Medulla oblongata (tissue), 1 donor: ENCODE measurements at regions not wholly inside any gene's neighbourhood (a gene's known extent, or its start where the extent isn't known, plus 50 kb on each side); places are given as distances from the start of the nearest gene placed in this dataset.
"Not testable (repeated sequence)": the region's sequence is repeated elsewhere in the genome, so short reads cannot be mapped to it uniquely, and the experiment has no call there.

Experiments used
- DNase-seq: peaks from one replicate; pipeline ENCODE4 v3.0.0-alpha.2; 2015; ENCODE audit errors: extremely low spot score

DNA sequence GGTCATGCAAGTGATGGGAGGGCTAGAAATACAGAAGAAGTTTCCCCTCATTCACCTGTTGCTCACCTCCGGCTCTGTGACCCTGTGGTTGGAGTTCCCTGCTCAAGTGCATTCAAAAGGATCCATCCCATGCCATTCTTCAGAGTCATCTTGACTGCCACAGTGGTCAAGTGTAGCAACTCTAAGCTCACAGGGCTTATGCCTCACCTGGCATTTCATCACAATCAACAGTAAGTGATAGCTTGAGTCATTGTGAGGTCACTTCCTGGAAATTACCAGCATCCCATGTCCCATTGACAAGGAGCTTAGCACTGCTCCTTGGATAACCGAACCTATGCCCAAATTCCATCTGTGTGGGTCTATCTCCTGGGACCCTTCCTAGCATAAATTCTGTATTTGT, 55.6 kb downstream of the OR4C45 start:
- DNase-seq = no peak

DNA sequence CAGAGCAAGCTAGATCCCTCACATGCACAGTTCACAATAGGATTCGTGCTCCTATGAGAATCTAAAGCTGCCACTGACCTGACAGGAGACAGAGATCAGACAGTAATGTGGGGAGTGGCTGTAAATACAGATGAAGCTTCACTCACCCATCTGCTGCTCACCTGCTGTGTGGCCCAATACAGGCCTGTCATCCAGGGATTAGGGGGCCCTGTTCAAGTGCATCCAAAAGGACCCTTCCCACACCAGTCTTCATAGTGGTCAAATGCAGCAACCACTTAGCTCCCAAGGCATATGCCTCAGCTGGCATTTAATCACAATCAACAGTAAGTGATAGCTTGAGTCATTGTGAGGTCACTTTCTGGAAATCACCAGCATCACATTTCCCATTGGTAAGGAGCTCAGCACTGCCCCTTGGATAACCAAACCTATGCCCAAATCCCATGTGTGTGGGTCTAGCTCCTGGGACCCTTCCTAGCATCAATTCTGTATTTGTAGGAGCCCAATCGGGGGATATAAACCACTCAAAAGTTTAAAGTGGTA, 65.6 kb downstream of the OR4C45 start:
- DNase-seq = no peak

- DNase-seq = no peak
Measured at GRCh38 chr11:50102916-50103315, 70.2 kb downstream of the OR4C45 start.

GRCh38 chr11:50140686-50141085, 108.0 kb downstream of the OR4C45 start:
- DNase-seq = not testable (repeated sequence)

DNA sequence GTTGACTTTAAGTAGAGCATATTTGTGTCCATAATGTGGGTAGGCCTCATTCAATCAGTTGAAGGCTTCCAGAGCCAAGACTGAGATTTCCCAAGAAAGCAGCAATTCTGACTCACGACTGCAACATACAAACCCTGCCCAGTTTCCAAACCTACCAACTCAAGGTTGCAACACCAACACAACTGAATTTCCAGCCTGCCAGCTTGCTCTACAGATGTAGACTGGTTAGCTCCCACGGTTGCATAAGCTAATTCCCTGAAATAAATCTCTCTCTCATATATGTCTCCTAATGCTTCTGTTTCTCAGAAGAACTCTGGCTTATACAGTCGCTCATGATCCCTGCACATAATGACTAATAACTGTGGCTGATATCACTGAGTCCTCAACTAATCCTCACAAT, 113.6 kb downstream of the OR4C45 start:
- not testable (repeated sequence) for DNase-seq

DNA sequence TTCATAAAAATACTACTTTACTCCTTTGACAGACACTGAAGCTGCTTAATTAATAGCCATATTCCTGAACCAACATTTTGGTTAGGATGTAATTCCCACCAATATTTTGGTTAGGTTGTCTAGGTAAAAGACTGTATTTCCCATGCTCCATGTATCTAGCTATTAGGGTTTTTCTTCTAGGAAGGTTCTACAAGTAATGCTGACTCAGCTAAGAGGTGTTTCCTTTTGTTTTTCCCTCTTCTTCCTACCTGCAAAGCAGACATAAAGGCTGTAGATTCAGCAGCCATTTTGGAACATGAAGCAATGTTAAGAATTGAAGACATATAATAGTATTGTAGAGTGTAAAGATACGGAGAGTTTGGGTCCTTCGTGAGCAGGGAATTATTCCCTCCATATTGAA, 115.3 kb downstream of the OR4C45 start:
- DNase-seq = not testable (repeated sequence)

GRCh38 chr11:50155508-50155907, 122.8 kb downstream of the OR4C45 start:
- DNase-seq = no peak

GRCh38 chr11:50164050-50164449, 131.4 kb downstream of the OR4C45 start:
- DNase-seq = no peak

GRCh38 chr11:50169634-50170033, 137.0 kb downstream of the OR4C45 start:
- no peak for DNase-seq

DNA sequence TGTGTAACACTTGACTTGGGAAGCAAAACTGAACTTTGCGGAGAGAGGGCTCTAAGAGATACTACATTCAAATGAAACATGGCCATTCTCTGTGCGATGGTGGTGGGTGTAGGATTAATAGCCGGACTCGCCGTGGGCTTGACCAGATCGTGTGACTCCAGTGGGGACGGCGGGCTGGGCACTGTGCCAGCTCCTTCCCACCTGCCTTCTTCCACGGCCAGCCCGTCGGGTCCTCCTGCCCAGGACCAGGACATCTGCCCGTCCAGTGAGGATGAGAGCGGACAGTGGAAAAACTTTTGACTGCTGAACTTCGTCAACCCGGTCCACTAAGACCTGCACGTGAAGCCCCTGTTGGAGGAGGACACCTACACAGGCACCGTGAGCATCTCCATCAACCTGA, 137.4 kb downstream of the OR4C45 start:
- DNase-seq = no peak

DNA sequence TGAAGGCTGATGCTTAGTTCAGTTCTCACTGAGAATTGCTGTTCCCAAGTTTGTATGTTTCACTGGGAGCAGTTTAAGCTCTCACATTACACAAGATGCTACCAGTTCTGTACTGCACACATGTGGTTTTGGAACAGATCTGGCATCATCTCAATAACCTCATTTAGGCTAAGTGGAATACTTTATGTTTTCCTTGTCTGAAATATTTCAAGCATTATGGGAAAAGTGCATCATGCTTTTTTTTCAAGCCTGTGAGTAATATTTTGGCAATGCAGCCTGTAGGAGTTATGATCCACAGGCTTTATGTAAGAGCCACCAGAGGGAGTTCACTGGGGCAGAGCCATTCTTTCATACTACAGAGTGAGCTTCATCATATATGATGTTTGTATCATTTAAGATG, 141.5 kb downstream of the OR4C45 start:
- no peak for DNase-seq

GRCh38 chr11:50174975-50175374, 142.3 kb downstream of the OR4C45 start:
- no peak for DNase-seq

GRCh38 chr11:50178737-50179136, 146.1 kb downstream of the OR4C45 start:
- DNase-seq = no peak

- no peak for DNase-seq
Measured at GRCh38 chr11:50181334-50181733, 148.7 kb downstream of the OR4C45 start.

GRCh38 chr11:50182486-50182885, 149.8 kb downstream of the OR4C45 start:
- no peak for DNase-seq

DNA sequence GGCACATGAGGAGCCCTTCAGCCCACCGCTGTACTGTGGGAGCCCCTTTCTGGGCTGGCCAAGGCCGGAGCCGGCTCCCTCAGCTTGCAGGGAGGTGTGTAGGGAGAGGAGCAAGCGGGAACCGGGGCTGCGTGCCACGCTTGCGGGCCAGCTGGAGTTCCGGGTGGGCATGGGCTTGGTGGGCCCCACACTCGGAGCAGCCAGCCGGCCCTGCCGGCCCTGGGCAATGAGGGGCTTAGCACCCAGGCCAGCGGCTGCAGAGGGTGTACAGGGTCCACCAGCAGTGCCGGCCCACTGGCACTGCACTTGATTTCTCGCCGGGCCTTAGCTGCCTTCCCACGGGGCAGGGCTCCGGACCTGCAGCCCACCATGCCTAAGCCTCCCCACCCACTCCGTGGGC, 150.5 kb downstream of the OR4C45 start:
- not testable (repeated sequence) for DNase-seq

DNA sequence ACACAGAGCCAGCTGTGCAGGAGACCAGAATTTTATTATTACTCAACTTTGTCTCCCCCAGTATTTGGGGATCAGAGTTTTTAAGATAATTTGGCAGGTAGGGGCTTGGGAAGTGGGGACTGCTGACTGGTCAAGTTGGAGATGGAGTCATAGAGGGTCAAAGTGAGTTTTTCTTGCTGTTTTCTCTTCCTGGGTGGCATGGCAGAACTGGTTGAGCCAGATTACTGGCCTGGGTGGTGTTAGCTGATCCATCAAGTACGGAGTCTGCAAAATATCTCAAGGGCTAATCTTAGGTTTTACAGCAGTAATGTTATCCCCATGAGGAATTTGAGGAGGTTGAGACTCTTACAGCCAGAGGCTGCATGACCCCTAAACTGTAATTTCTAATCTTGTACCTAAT, 153.5 kb downstream of the OR4C45 start:
- DNase-seq = no peak

DNA sequence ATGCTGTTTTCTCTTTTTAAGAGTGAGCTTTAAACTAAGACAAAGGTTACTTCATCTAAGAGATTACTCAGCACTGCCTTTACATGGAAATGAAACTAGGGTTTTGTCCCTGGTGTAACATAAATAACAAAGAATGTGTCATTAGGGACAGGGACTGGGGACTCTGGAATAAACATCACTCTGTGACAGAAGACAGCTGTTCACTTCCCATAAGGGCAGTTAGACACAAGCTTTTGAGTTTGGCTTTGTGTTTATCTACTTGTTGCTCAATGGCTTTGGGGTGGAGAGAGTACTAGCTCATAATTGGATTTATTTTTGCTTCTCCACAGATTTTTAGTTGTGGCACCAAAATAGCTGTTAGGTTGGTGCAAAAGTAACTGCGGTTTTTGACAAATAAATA, 154.5 kb downstream of the OR4C45 start:
- peak; percentile 47 for DNase-seq

- no peak for DNase-seq
Measured at GRCh38 chr11:50188040-50188439, 155.4 kb downstream of the OR4C45 start.

DNA sequence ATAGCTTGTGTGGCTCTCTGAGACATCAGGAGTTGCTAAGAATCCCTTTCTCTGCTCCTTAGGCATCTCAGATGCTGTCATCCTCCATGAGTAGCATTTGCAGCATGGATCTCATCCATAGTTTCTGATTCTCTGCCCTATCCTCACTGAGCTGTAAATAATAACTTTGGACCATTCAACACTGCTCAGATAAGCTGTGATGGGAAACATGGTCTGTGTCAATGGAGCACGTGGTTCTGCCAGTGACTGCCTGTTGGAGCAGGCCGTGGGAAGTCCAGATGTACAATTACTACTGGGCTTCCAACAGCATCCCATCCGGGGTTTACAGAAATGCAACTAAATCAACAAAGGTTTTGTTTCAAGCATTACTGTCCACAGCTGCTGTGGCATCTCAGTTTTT, 160.1 kb downstream of the OR4C45 start:
- no peak for DNase-seq

DNA sequence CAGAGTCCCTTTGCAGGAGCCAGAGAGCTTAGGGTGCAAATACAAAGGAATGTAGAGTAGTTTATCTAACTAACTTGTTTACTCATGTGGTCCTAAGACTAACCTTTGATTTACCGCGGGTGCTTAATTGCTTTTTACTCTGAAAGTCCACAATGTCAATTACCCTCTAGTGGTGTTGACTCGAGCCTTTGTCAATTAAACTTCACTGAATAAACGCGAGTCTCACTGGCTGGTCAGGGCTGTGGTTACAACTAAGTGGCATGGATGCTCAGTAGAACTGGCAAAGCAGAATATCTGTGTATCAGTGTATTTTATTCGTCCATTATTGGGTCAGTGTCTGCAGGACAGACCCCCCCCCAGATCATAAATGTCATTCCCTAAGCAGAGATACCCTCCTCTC, 181.7 kb downstream of the OR4C45 start:
- no peak for DNase-seq

DNA sequence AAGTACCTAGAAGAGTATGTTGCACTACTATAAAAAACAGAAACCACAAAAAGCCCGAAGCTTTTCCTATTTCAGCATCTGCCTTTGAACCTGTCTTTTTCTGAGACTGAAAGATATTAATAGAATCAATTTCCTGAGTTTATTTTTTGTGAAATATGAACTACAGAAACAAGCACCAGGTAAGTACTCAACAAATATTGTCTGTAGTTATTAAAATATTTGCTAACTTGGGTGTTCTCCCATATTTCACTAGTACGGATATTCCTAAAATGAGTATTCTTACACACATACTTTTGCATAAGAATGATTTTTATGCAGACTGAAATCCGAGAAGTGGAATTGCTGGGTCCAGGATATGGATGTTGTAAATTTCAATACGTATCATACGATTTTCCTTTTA, 188.0 kb downstream of the OR4C45 start:
- no peak for DNase-seq

GRCh38 chr11:50238368-50238767, 205.7 kb downstream of the OR4C45 start:
- not testable (repeated sequence) for DNase-seq

GRCh38 chr11:50246183-50246582, 213.5 kb downstream of the OR4C45 start:
- DNase-seq = no peak

GRCh38 chr11:50246699-50247098, 214.0 kb downstream of the OR4C45 start:
- no peak for DNase-seq
